ENCODE measurements at regions not wholly inside any gene's neighbourhood (a gene's known extent, or its start where the extent isn't known, plus 50 kb on each side); places are given as distances from the start of the nearest gene placed in this dataset.
"Not testable (repeated sequence)": the region's sequence is repeated elsewhere in the genome, so short reads cannot be mapped to it uniquely, and the experiment has no call there.

GRCh38 chr13:63551731-63552130, 2136.1 kb upstream of the PCDH20 start:
- DNase-seq: no peak

DNA sequence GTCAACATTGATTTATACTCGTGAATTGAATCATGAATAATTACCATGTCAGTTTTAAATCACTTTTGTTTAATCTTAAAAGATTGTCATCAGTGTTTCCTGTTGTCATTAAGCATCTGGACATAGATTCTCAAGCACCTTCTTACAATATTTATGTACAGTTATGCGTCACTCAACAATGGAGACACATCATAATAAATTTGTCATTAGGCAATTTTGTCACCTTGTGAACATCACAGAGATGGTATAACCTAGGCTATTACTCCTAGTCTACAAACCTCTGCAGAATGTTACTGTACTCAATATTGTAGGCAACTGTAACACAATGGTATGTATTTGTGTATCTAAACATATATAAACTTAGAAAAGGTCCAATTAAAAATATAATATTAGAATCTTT, 2130.9 kb upstream of the PCDH20 start:
- DNase-seq: no peak

- DNase-seq: no peak
Measured at GRCh38 chr13:63542770-63543169, 2127.1 kb upstream of the PCDH20 start.

DNA sequence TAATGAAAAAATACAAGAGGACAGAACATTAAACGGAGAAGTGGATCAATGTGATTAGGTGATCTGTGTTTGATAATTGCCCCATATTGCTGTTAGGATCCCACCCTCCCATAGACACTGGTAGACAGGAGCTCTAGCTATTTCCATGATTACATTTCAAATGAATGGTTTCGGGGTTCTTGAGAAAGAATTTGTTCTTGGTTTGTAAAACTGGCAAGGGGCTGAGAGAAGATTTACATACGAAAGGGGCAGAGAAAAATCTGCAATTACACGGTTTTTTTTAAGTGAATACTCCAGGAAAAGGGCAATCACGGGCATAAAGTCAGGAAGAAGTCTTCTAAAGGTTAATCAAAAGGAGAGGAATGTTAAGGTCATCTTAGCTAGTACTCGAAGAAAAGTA, 2125.7 kb upstream of the PCDH20 start:
- no peak for DNase-seq

GRCh38 chr13:63540061-63540460, 2124.4 kb upstream of the PCDH20 start:
- no peak for DNase-seq

GRCh38 chr13:63517371-63517770, 2101.7 kb upstream of the PCDH20 start:
- DNase-seq: peak; percentile 2

- no peak for DNase-seq
Measured at GRCh38 chr13:63516124-63516523, 2100.5 kb upstream of the PCDH20 start.

GRCh38 chr13:63514886-63515285, 2099.2 kb upstream of the PCDH20 start:
- DNase-seq: no peak

DNA sequence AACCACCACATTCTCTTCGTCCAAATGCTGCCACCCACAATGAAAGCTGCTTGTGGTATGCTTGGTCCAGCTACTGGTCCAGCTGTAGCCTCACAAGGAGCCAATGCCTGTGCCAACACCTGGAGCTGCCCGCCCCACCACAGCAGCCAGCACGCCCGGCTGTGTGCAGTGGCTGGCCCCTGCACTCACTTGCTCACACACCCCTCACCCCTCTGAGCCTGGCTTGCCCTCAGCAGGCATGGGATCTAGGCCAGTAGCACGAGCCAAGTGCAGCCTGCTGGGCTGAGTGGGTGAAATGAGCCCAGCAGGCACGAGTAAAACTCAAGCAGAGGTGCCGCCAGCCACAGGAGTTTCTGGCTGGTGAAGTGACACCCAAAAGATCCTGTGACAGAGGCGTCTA, 2096.4 kb upstream of the PCDH20 start:
- DNase-seq: no peak

- DNase-seq: no peak
Measured at GRCh38 chr13:63501702-63502101, 2086.1 kb upstream of the PCDH20 start.

DNA sequence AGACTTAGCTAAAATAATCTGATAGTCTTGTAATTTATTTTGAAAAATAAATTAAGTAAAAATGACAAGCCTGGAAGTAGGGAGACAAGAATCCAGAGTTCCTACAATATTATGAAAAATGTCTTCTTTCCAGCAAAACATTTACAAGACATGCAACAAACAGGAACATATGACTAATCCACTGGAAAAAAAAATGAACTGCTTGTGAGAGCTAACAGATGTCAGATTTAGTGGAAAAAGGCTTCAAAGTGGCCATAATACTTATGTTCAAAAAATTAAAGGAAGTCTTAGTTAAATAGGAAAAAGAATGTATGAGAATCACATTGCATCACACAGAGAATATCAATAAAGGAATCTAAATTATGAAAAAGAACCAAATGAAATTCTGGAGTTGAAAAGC, 2082.0 kb upstream of the PCDH20 start:
- DNase-seq: no peak

- DNase-seq: no peak
Measured at GRCh38 chr13:63492604-63493003, 2077.0 kb upstream of the PCDH20 start.

DNA sequence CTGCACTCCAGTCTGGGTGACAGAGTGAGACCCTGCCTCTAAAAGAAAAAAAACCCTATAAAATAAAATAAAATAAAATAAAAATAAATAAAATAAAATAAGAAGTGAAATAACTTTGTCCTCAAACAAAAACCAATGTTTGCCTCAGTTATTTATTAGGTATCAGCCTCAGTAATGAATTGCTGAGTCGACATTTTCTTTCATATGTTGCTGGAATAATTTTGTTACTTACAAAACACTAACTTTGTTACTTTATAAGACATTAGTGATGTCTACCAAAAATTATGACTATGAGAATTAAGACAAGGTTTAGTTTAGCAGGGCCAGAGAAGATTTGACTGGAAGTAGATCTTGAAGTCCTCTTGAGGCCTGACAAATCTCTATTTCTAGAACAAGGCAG, 2074.5 kb upstream of the PCDH20 start:
- no peak for DNase-seq

DNA sequence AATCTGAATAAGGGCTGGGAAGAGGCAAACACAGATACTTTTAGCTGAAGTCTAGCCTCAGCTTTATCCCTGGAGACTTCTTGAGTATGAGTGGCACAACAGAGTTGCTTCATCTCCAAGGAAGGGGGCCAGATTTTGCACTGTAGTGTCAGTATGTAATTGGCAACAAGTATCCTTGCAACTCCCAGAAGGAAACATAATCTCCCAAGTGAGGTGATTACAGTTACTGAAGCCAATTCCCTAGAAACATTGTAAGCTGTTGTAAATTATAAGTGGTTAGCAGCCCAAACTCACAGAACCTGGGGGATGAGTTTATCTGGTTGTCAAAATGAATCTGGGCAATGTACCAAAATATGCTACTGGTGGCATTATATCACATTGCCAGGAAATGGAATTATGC, 2065.7 kb upstream of the PCDH20 start:
- no peak for DNase-seq

- no peak for DNase-seq
Measured at GRCh38 chr13:63472711-63473110, 2057.1 kb upstream of the PCDH20 start.

GRCh38 chr13:63463782-63464610, 2048.3 kb upstream of the PCDH20 start:
- no peak for DNase-seq

GRCh38 chr13:63460462-63461090, 2044.9 kb upstream of the PCDH20 start:
- no peak for DNase-seq

DNA sequence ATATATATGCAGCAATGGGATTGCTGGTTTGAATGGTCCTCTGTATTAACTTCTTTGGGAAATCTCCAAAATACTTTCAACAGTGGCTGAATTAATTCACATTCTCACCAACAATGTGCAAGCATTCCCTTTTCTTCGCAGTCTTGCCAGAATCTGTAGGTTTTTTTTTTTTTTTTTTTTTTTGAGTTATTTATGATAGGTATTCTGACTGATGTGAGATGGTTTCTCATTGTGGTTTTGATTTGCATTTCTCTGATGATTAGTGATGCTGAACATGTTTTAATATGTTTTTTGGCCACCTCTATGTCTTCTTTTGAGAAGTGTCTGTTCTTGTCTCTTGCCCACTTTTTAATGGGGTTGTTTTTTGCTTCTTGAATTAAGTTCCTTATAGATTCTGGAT, 2041.5 kb upstream of the PCDH20 start:
- no peak for DNase-seq

GRCh38 chr13:63455938-63456337, 2040.3 kb upstream of the PCDH20 start:
- DNase-seq: no peak

- no peak for DNase-seq
Measured at GRCh38 chr13:63449550-63449949, 2033.9 kb upstream of the PCDH20 start.

DNA sequence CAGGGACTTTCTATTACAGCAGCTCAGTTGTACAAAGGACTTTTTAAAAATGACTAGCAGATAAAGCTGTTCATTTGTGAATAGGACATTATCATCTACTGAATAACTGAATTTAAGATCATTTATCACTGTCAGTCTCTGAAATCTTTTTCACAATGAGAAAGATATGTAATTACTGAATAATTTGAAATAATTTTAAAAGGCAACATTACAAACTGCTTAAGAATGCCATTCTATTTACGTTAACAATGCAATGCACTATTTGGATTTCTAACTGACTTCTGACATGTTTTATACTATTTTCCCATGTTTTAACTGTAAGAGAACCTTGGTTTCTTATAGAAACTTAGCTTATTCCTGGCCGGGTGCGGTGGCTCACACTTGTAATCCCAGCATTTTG, 2033.0 kb upstream of the PCDH20 start:
- DNase-seq: no peak

GRCh38 chr13:63446329-63446728, 2030.7 kb upstream of the PCDH20 start:
- no peak for DNase-seq

- not testable (repeated sequence) for DNase-seq
Measured at GRCh38 chr13:63444225-63444624, 2028.6 kb upstream of the PCDH20 start.

GRCh38 chr13:63438951-63439350, 2023.3 kb upstream of the PCDH20 start:
- no peak for DNase-seq

DNA sequence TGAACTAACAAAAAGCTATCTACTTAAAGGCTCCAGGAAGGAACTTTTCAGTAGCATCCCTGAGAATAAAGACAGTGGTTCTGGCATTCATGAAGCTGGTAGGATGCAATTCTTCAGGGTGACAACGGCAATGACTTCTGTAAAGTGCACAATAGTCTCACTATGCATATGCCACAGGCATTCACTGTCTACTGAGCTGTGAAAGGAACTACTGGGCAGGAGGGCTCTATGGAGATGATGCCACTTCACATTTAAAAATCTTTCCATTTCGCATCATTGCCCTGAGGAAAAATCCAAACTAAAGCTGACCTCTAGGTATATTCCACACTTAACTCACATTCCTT, 2020.6 kb upstream of the PCDH20 start:
- DNase-seq: no peak

All from NCI-H2107 (cell line).